C4-2B (cell line): ENCODE measurements at regions not wholly inside any gene's neighbourhood (a gene's known extent, or its start where the extent isn't known, plus 50 kb on each side); places are given as distances from the start of the nearest gene placed in this dataset.

Experiments used
- ZFX ChIP-seq: fragments of 450-650 bp; IDR thresholded peaks from 2 replicates; pipeline ENCODE4 v1.6.1; 2017
- TF ChIP-seq, protein P1 (sequence below): fragments of 450-650 bp; conservative IDR thresholded peaks from 2 replicates; pipeline ENCODE4 v1.5.1; 2017; ENCODE audit warnings: mild to moderate bottlenecking

DNA sequence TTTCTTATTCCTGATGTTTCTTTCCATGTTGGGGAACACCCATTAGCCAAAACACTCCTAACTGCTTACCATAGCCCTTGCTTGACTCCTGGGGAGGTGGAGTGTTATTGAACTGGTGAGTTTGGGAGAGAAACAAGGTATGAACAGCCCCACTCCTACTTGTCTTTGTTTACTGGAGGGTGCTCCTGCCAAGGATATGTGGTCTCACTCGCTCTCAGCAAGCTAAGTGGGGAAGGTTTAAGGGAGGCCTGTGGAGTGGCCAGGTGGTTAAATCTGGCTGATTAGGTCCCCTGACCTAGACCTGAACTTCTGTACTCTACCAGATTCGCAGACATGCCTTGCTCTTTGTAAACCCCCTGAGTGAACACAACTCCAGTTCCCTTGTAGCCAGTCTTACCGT lies 300.1 kb downstream of the PTEN start:
- TF ChIP-seq ZFX: no peak
- TF ChIP-seq, protein P1, sequence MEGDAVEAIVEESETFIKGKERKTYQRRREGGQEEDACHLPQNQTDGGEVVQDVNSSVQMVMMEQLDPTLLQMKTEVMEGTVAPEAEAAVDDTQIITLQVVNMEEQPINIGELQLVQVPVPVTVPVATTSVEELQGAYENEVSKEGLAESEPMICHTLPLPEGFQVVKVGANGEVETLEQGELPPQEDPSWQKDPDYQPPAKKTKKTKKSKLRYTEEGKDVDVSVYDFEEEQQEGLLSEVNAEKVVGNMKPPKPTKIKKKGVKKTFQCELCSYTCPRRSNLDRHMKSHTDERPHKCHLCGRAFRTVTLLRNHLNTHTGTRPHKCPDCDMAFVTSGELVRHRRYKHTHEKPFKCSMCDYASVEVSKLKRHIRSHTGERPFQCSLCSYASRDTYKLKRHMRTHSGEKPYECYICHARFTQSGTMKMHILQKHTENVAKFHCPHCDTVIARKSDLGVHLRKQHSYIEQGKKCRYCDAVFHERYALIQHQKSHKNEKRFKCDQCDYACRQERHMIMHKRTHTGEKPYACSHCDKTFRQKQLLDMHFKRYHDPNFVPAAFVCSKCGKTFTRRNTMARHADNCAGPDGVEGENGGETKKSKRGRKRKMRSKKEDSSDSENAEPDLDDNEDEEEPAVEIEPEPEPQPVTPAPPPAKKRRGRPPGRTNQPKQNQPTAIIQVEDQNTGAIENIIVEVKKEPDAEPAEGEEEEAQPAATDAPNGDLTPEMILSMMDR: no peak
